ENCODE measurements at regions not wholly inside any gene's neighbourhood (a gene's known extent, or its start where the extent isn't known, plus 50 kb on each side); places are given as distances from the start of the nearest gene placed in this dataset.

DNA sequence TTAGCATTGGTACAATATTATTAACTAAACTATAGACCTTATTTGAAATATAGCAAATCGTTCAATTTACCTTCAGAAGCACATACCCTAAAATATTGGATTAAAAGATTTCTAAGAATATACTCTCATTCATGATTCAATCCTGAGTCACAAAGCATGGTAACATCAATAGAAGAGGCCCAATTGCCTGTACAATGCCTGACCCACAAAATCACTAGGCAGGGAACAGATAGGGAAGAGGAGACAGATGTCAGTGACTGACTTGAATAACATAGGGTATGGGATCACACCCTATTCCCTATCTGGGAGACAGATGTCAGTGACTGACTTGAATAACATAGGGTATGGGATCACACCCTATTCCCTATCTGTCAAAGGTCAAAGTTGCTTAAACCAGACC lies 611.6 kb upstream of the VRK2 start:
- TF ChIP-seq CTCF (conservative IDR thresholded peaks at IDR 0.05; ENCODE audit: low read length) (no peak), EZH2phosphoT487 (IDR thresholded peaks at IDR 0.05; ENCODE audit: borderline replicate concordance) (no peak)
